Calu3 (cell line): ENCODE measurements at regions not wholly inside any gene's neighbourhood (a gene's known extent, or its start where the extent isn't known, plus 50 kb on each side); places are given as distances from the start of the nearest gene placed in this dataset.

Source experiments
- BruUV-seq: library from RNA; stranded (reverse); fragments of 400-500 nt; replicated peaks from 2 replicates; lab custom pipeline; 2021; lab: Mats Ljungman, UMichigan
- CTCF ChIA-PET: fragments of 300-600 bp; sonication (Branson Sonifier 250); formaldehyde crosslinking; loops from one replicate; lab custom pipeline; 2022; ENCODE audit warnings: antibody characterized with exemption; lab: Charles Lee
- DNase-seq: peaks from one replicate; pipeline ENCODE4 v3.0.0; 2022
- H3K27ac Mint-ChIP-seq: one replicate; pipeline ENCODE4 v1.8.0; 2022; ENCODE audit warnings: mixed read lengths; ENCODE audit not compliant: unreplicated experiment
- H3K27me3 Mint-ChIP-seq: one replicate; pipeline ENCODE4 v1.8.0; 2022; ENCODE audit warnings: mixed read lengths; ENCODE audit not compliant: unreplicated experiment
- H3K36me3 Mint-ChIP-seq: one replicate; pipeline ENCODE4 v1.8.0; 2022; ENCODE audit warnings: mild to moderate bottlenecking, moderate library complexity, mixed read lengths; ENCODE audit not compliant: insufficient read depth, unreplicated experiment
- H3K4me1 Mint-ChIP-seq: one replicate; pipeline ENCODE4 v1.8.0; 2022; ENCODE audit warnings: mild to moderate bottlenecking, low read depth, mixed read lengths; ENCODE audit not compliant: unreplicated experiment
- H3K4me3 Mint-ChIP-seq: one replicate; pipeline ENCODE4 v1.8.0; 2022; ENCODE audit warnings: mild to moderate bottlenecking, low read depth, moderate library complexity, mixed read lengths; ENCODE audit not compliant: unreplicated experiment
- H3K9me3 Mint-ChIP-seq: one replicate; pipeline ENCODE4 v1.8.0; 2022; ENCODE audit warnings: low read depth, mixed read lengths; ENCODE audit not compliant: unreplicated experiment
- intact Hi-C: fragments of 100-400 bp; cut with micrococcal nuclease; formaldehyde crosslinking; loops from one replicate; pipeline ENCODE4 v1.10.0; 2022; ENCODE audit not compliant: unreplicated experiment
- TF ChIP-seq, protein P1 (sequence below): fragments of 200-600 bp; IDR thresholded peaks from one replicate; pipeline ENCODE4 v1.8.0; 2022; ENCODE audit warnings: antibody characterized with exemption; ENCODE audit not compliant: unreplicated experiment

DNA sequence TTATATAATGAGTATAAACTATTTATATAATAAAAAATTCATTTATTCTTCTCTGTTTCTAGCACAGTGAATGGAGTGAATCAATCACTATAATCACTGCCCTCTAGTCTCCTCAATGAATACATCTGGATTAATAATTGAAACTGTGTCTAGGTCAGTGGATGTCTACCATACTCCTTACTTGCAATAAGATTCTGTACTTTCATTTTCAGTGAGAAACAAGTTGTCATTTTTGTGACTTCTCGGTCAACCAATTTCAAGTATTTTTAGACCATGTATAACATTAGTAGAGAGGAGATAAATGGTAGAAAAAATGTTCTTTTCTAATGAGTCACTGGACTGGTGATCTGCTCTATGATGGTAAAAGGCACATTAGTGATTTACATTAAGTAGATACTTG is 799.6 kb upstream of the CHAC2 start:
- intact Hi-C loops, result no loop called here
- Mint-ChIP-seq H3K27me3 (no peaks in the 10 kb centered on the region), H3K27ac (no peak overlapping the region), H3K36me3 (no peaks in the 10 kb centered on the region), H3K4me3 (no peak overlapping the region), H3K9me3 (no peaks in the 10 kb centered on the region), H3K4me1 (no peaks in the 10 kb centered on the region)
- DNase-seq, result no peak
- CTCF ChIA-PET, result no interaction called here
- no TSS peak for BruUV-seq
- TF ChIP-seq, protein P1, sequence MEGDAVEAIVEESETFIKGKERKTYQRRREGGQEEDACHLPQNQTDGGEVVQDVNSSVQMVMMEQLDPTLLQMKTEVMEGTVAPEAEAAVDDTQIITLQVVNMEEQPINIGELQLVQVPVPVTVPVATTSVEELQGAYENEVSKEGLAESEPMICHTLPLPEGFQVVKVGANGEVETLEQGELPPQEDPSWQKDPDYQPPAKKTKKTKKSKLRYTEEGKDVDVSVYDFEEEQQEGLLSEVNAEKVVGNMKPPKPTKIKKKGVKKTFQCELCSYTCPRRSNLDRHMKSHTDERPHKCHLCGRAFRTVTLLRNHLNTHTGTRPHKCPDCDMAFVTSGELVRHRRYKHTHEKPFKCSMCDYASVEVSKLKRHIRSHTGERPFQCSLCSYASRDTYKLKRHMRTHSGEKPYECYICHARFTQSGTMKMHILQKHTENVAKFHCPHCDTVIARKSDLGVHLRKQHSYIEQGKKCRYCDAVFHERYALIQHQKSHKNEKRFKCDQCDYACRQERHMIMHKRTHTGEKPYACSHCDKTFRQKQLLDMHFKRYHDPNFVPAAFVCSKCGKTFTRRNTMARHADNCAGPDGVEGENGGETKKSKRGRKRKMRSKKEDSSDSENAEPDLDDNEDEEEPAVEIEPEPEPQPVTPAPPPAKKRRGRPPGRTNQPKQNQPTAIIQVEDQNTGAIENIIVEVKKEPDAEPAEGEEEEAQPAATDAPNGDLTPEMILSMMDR, result no peak

DNA sequence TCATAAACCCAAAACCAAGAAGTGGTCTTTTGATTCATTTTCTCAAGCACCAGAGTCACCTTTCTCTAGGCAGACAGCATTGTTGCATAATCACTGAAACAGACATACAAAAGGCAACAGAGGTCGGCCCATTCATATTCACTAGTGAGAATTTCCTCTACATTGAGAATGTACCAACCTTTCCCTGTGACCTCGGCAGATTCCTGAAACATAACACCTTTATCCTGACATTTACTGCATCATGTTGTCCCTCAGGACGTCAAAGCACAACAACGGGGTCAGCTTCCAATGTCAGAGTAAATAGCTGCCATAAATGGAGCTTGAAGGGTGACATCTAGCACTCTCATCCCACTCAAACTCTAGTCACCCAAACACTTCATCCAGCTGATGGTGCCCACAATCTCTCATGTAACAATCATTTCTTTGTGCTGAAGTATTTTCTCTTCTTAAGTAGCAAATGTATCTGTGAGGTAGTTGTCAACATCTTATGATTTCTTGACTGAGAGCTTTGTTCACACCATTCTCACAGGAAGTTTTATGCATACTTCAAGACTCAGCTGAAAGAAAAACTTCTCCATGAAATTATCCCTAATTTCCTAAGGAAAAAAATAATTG is 802.6 kb upstream of the CHAC2 start:
- intact Hi-C loops, result no loop called here
- BruUV-seq, result no TSS peak
- CTCF ChIA-PET, result no interaction called here
- no peak overlapping the region for H3K4me3 Mint-ChIP-seq
- no peaks in the 10 kb centered on the region for H3K27me3 Mint-ChIP-seq
- TF ChIP-seq, protein P1, result no peak
- H3K36me3 Mint-ChIP-seq, result no peaks in the 10 kb centered on the region
- no peak overlapping the region for H3K27ac Mint-ChIP-seq
- no peak for DNase-seq
- no peaks in the 10 kb centered on the region for H3K4me1 Mint-ChIP-seq
- peaks cover 3% of the 10 kb centered on the region for H3K9me3 Mint-ChIP-seq

DNA sequence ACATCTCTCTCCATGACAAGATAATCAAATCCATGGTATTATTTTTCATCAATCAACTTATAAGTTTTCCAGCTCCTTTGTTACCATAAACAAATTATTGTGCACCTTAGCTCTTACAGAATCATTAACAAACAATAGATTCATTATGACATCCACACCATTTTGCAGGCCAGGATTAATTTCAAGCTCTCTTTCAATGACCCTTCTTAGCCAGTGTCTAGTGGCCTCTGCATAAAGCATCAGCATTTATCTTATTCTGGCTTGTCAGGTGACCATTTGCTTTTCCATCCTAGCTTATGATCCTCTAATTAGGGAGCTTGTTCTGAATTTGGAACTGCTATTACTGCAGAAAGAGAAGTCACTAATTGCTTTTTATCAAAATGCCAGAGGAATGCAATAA is 806.2 kb upstream of the CHAC2 start:
- Mint-ChIP-seq H3K4me1 (no peaks in the 10 kb centered on the region), H3K27ac (no peak overlapping the region), H3K9me3 (peaks cover 3% of the 10 kb centered on the region), H3K27me3 (no peaks in the 10 kb centered on the region), H3K4me3 (no peak overlapping the region), H3K36me3 (no peaks in the 10 kb centered on the region)
- DNase-seq, result no peak
- intact Hi-C loops, result no loop called here
- TF ChIP-seq, protein P1, result no peak
- CTCF ChIA-PET, result no interaction called here
- BruUV-seq, result no TSS peak

- Mint-ChIP-seq H3K4me3 (no peak overlapping the region), H3K27me3 (no peaks in the 10 kb centered on the region), H3K36me3 (no peaks in the 10 kb centered on the region), H3K9me3 (peaks cover 3% of the 10 kb centered on the region), H3K27ac (no peak overlapping the region), H3K4me1 (no peaks in the 10 kb centered on the region)
- intact Hi-C loops, result no loop called here
- CTCF ChIA-PET, result no interaction called here
- BruUV-seq, result no TSS peak
- DNase-seq, result no peak
- TF ChIP-seq, protein P1, result no peak
Observed at GRCh38 chr2:52960881-52961280, 806.7 kb upstream of the CHAC2 start.
